ENCODE measurements at regions not wholly inside any gene's neighbourhood (a gene's known extent, or its start where the extent isn't known, plus 50 kb on each side); places are given as distances from the start of the nearest gene placed in this dataset.

DNA sequence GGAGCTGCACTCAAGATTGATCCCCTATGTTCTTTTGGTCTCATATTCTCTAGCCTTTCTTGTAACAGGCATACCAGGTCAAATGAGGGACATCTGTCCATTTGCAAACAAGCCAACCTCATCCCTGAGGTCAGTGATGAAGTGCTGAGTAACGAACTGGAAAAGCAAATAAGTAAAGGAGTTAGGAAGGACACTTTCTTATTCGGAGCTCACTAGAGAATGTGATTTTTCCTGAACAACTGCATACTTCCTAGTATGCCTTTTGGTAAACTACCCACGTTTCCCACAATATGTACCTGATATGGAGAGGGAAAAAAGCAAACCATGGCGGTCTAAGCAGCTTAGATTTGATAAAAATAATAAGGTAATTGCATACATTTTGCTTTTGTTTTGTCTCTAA is 91.0 kb upstream of the MYCBP2 start:
- Mint-ChIP-seq H3K4me1 (no peaks in the 10 kb centered on the region), H3K9me3 (no peaks in the 10 kb centered on the region), H3K27me3 (no peaks in the 10 kb centered on the region), H3K27ac (no peak overlapping the region), H3K36me3 (peaks cover 0 to 6% (median 0%) of the 10 kb centered on the region in 3 donors), H3K4me3 (no peak overlapping the region)
- no peak overlapping the region for H3K4me3 ChIP-seq (ENCODE audit: low read length)
- H3K27me3 ChIP-seq (ENCODE audit: insufficient read depth, low read length, poor library complexity, severe bottlenecking), result no peaks in the 10 kb centered on the region
- ChIA-PET CTCF (interaction anchor here (1.8 kb wide), 1 partner anchor 17 kb away, joined by 6 read pairs; no protein-coding TSS in a partner anchor), POLR2A (no interaction called here)
- no peaks in the 10 kb centered on the region for H3K4me1 ChIP-seq (ENCODE audit: insufficient read depth, low read length)
- H3K9me3 ChIP-seq (ENCODE audit: low read length), result no peaks in the 10 kb centered on the region
- H3K27ac ChIP-seq (ENCODE audit: low read depth, low read length), result no peak overlapping the region
- DNase-seq, result no peak
- H3K36me3 ChIP-seq (ENCODE audit: insufficient read depth, low read length), result no peaks in the 10 kb centered on the region

GRCh38 chr13:77416666-77417212 is 89.8 kb upstream of the MYCBP2 start:
- H3K27ac Mint-ChIP-seq, result peak overlapping the region in 1 of 8 donors; percentile 4
- ChIA-PET CTCF (interaction anchor here (1.8 to 2.3 kb wide), 2 partner anchors 11 to 91 kb away, joined by 3 to 5 read pairs; partner anchors contain the start of gene MYCBP2), POLR2A (no interaction called here)
- no peaks in the 10 kb centered on the region for H3K4me1 Mint-ChIP-seq
- no peak overlapping the region for H3K4me3 Mint-ChIP-seq
- Histone ChIP-seq H3K4me1 (ENCODE audit: insufficient read depth, low read length) (no peaks in the 10 kb centered on the region), H3K4me3 (ENCODE audit: low read length) (no peak overlapping the region), H3K27ac (ENCODE audit: low read depth, low read length) (no peak overlapping the region), H3K27me3 (ENCODE audit: insufficient read depth, low read length, poor library complexity, severe bottlenecking) (no peaks in the 10 kb centered on the region), H3K9me3 (ENCODE audit: low read length) (no peaks in the 10 kb centered on the region), H3K36me3 (ENCODE audit: insufficient read depth, low read length) (no peaks in the 10 kb centered on the region)
- no peaks in the 10 kb centered on the region for H3K9me3 Mint-ChIP-seq
- no peaks in the 10 kb centered on the region for H3K27me3 Mint-ChIP-seq
- peaks cover 0 to 6% (median 0%) of the 10 kb centered on the region in 3 donors for H3K36me3 Mint-ChIP-seq
- no peak for DNase-seq

GRCh38 chr13:77415253-77416071 is 88.6 kb upstream of the MYCBP2 start:
- CTCF ChIA-PET, result interaction anchor here (1.0 to 2.3 kb wide), 3 partner anchors 10 to 90 kb away, joined by 3 to 5 read pairs (median 3); partner anchors contain the start of gene MYCBP2
- no peak overlapping the region for H3K27ac ChIP-seq (ENCODE audit: low read depth, low read length)

GRCh38 chr13:77412860-77413259 is 86.0 kb upstream of the MYCBP2 start:
- Histone ChIP-seq H3K4me1 (ENCODE audit: insufficient read depth, low read length) (no peaks in the 10 kb centered on the region), H3K27me3 (ENCODE audit: insufficient read depth, low read length, poor library complexity, severe bottlenecking) (no peaks in the 10 kb centered on the region), H3K27ac (ENCODE audit: low read depth, low read length) (no peak overlapping the region), H3K36me3 (ENCODE audit: insufficient read depth, low read length) (no peaks in the 10 kb centered on the region), H3K4me3 (ENCODE audit: low read length) (no peak overlapping the region), H3K9me3 (ENCODE audit: low read length) (no peaks in the 10 kb centered on the region)
- no peak overlapping the region for H3K4me3 Mint-ChIP-seq
- no peak overlapping the region for H3K27ac Mint-ChIP-seq
- no peaks in the 10 kb centered on the region for H3K4me1 Mint-ChIP-seq
- no peaks in the 10 kb centered on the region for H3K36me3 Mint-ChIP-seq
- no peak for DNase-seq
- ChIA-PET CTCF (interaction anchor here (1.2 kb wide), 1 partner anchor 83 kb away, joined by 3 read pairs; no protein-coding TSS in a partner anchor), POLR2A (no interaction called here)
- H3K27me3 Mint-ChIP-seq, result peaks cover 0 to 2% of the 10 kb centered on the region in 2 donors
- no peaks in the 10 kb centered on the region for H3K9me3 Mint-ChIP-seq

More at GRCh38 chr13:77415253-77416071, 88.6 kb upstream of the MYCBP2 start:
- peaks cover 0 to 4% (median 0%) of the 10 kb centered on the region in 3 donors for H3K36me3 Mint-ChIP-seq
- POLR2A ChIA-PET, result no interaction called here
- Histone ChIP-seq H3K4me1 (ENCODE audit: insufficient read depth, low read length) (no peaks in the 10 kb centered on the region), H3K9me3 (ENCODE audit: low read length) (no peaks in the 10 kb centered on the region), H3K4me3 (ENCODE audit: low read length) (no peak overlapping the region), H3K27me3 (ENCODE audit: insufficient read depth, low read length, poor library complexity, severe bottlenecking) (no peaks in the 10 kb centered on the region), H3K36me3 (ENCODE audit: insufficient read depth, low read length) (no peaks in the 10 kb centered on the region)
- H3K27me3 Mint-ChIP-seq, result no peaks in the 10 kb centered on the region
- no peak overlapping the region for H3K4me3 Mint-ChIP-seq
- H3K27ac Mint-ChIP-seq, result peak overlapping the region in 1 of 8 donors; percentile 19
- no peaks in the 10 kb centered on the region for H3K9me3 Mint-ChIP-seq
- DNase-seq, result no peak
- no peaks in the 10 kb centered on the region for H3K4me1 Mint-ChIP-seq

DNA sequence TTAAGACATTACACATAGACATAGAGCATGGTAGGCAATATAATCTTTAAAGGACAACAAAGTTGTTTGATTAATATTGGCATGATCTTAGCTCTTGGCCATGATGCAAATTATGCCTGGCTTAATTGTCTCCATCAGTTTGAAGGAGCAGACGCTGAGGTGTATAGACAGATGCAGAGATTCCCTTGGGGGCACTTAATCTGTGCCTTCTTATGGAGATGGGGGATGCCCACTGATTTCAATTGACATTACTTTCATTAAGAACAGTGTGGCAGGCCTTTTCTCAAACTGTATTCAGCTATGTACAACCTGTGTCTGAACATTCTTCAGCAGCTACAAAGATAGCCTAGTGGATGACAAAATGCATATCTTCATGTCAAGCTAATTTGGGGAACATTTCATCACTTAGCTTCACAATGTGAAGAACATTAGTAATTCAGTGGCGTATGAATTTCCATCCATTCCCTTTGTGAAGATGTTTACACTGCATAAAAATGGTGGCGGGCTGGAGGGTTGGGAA is 85.3 kb upstream of the MYCBP2 start:
- H3K9me3 ChIP-seq (ENCODE audit: low read length), result no peaks in the 10 kb centered on the region
- POLR2A ChIA-PET, result no interaction called here
- peaks cover 0 to 2% of the 10 kb centered on the region in 2 donors for H3K27me3 Mint-ChIP-seq
- no peak overlapping the region for H3K4me3 ChIP-seq (ENCODE audit: low read length)
- H3K4me1 Mint-ChIP-seq, result no peaks in the 10 kb centered on the region
- CTCF ChIA-PET, result interaction anchor here (1.0 to 1.2 kb wide), 2 partner anchors 83 to 87 kb away, joined by 3 read pairs; no protein-coding TSS in a partner anchor
- no peaks in the 10 kb centered on the region for H3K27me3 ChIP-seq (ENCODE audit: insufficient read depth, low read length, poor library complexity, severe bottlenecking)
- no peak overlapping the region for H3K27ac Mint-ChIP-seq
- no peak overlapping the region for H3K27ac ChIP-seq (ENCODE audit: low read depth, low read length)
- H3K4me3 Mint-ChIP-seq, result no peak overlapping the region
- no peaks in the 10 kb centered on the region for H3K4me1 ChIP-seq (ENCODE audit: insufficient read depth, low read length)
- DNase-seq, result no peak
- no peaks in the 10 kb centered on the region for H3K9me3 Mint-ChIP-seq
- H3K36me3 Mint-ChIP-seq, result no peaks in the 10 kb centered on the region
- H3K36me3 ChIP-seq (ENCODE audit: insufficient read depth, low read length), result no peaks in the 10 kb centered on the region

DNA sequence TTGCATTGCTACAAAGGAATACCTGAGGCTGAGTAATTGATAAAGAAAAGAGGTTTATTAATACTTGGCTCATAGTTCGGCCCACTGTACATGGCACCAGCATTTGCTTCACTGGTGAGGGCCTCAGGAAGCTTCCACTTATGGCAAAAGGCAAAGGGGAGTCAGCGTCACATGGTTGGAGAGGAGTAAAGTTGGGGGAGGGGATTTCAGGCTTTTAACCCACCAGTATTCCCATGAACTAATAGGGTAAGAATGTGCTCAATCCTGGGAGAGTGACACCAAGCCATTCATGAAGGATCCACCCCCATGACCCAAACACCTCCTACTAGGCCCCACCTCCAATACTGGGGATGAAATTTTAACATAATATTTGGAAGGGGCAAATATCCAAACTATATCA is 82.5 kb upstream of the MYCBP2 start:
- CTCF ChIA-PET, result no interaction called here
- POLR2A ChIA-PET, result no interaction called here

GRCh38 chr13:77406644-77407440 is 79.9 kb upstream of the MYCBP2 start:
- peaks cover 0 to 2% (median 0%) of the 10 kb centered on the region in 3 donors for H3K36me3 Mint-ChIP-seq
- H3K27ac ChIP-seq (ENCODE audit: low read depth, low read length), result no peak overlapping the region
- H3K4me3 Mint-ChIP-seq, result no peak overlapping the region
- H3K27ac Mint-ChIP-seq, result no peak overlapping the region
- no peaks in the 10 kb centered on the region for H3K4me1 Mint-ChIP-seq
- no peaks in the 10 kb centered on the region for H3K9me3 ChIP-seq (ENCODE audit: low read length)
- POLR2A ChIA-PET, result no interaction called here
- H3K27me3 ChIP-seq (ENCODE audit: insufficient read depth, low read length, poor library complexity, severe bottlenecking), result no peaks in the 10 kb centered on the region
- DNase-seq, result no peak
- H3K36me3 ChIP-seq (ENCODE audit: insufficient read depth, low read length), result no peaks in the 10 kb centered on the region
- H3K4me3 ChIP-seq (ENCODE audit: low read length), result no peak overlapping the region
- H3K27me3 Mint-ChIP-seq, result peaks cover 0 to 2% of the 10 kb centered on the region in 2 donors
- no peaks in the 10 kb centered on the region for H3K4me1 ChIP-seq (ENCODE audit: insufficient read depth, low read length)
- CTCF ChIA-PET, result no interaction called here
- no peaks in the 10 kb centered on the region for H3K9me3 Mint-ChIP-seq

More for the DNA sequence above, 82.5 kb upstream of the MYCBP2 start:
- H3K27me3 ChIP-seq (ENCODE audit: insufficient read depth, low read length, poor library complexity, severe bottlenecking), result no peaks in the 10 kb centered on the region
- no peak overlapping the region for H3K4me3 ChIP-seq (ENCODE audit: low read length)
- H3K9me3 Mint-ChIP-seq, result no peaks in the 10 kb centered on the region
- DNase-seq, result no peak
- no peak overlapping the region for H3K4me3 Mint-ChIP-seq
- H3K27me3 Mint-ChIP-seq, result peaks cover 0 to 2% of the 10 kb centered on the region in 2 donors
- no peaks in the 10 kb centered on the region for H3K36me3 ChIP-seq (ENCODE audit: insufficient read depth, low read length)
- H3K27ac ChIP-seq (ENCODE audit: low read depth, low read length), result no peak overlapping the region
- H3K36me3 Mint-ChIP-seq, result no peaks in the 10 kb centered on the region
- no peak overlapping the region for H3K27ac Mint-ChIP-seq
- no peaks in the 10 kb centered on the region for H3K4me1 ChIP-seq (ENCODE audit: insufficient read depth, low read length)
- H3K4me1 Mint-ChIP-seq, result no peaks in the 10 kb centered on the region
- H3K9me3 ChIP-seq (ENCODE audit: low read length), result no peaks in the 10 kb centered on the region

Data from CD8-positive, alpha-beta memory T cell (primary cell).